CD4-positive, alpha-beta T cell (primary cell): ENCODE measurements at regions not wholly inside any gene's neighbourhood (a gene's known extent, or its start where the extent isn't known, plus 50 kb on each side); places are given as distances from the start of the nearest gene placed in this dataset.

ENCODE experiments used
- ATAC-seq: fragments of 200-7000 bp; cut with Tn5 transposase; one replicate; pipeline ENCODE4 v1.10.0; 2022; ENCODE audit warnings: mild to moderate bottlenecking; ENCODE audit not compliant: poor library complexity
- CTCF ChIA-PET: fragments of 350-600 bp; sonication (Branson Sonifier 250); formaldehyde crosslinking; loops from one replicate; lab custom pipeline; 2021; ENCODE audit warnings: antibody characterized with exemption, inconsistent platforms; lab: Charles Lee
- POLR2A ChIA-PET: fragments of 350-600 bp; sonication (Branson Sonifier 250); formaldehyde crosslinking; loops from one replicate; lab custom pipeline; 2021; ENCODE audit warnings: antibody characterized with exemption, inconsistent platforms; lab: Charles Lee
- DNase-seq, 14 experiments: peaks; one replicate each; pipeline ENCODE4 v3.0.0-alpha.2; 2013 to 2020; ENCODE audit warnings: mixed read lengths in 2 of 14
- H3K27ac ChIP-seq, 2 donors: one replicate each; pipeline versions ENCODE4 v1.5.1 to v1.7.0; 2013; ENCODE audit warnings: low read length in 2 of 2, low read depth in 1 of 2, mild to moderate bottlenecking in 1 of 2
- H3K27me3 ChIP-seq, 2 experiments: 1 replicate in 1 of 2; 2 replicates in 1 of 2; pipeline versions ENCODE4 v1.6.1 to v1.7.0; 2013; ENCODE audit warnings: low read length in 2 of 2, control low read depth in 1 of 2, mild to moderate bottlenecking in 1 of 2, moderate library complexity in 1 of 2; ENCODE audit not compliant: insufficient read depth in 2 of 2, control insufficient read depth in 1 of 2
- H3K36me3 ChIP-seq: one replicate; pipeline ENCODE4 v1.6.1; 2013; ENCODE audit warnings: low read length, control low read depth; ENCODE audit not compliant: insufficient read depth
- H3K4me1 ChIP-seq: one replicate; pipeline ENCODE4 v1.6.1; 2013; ENCODE audit warnings: low read length, control low read depth; ENCODE audit not compliant: insufficient read depth
- H3K4me3 ChIP-seq: one replicate; pipeline ENCODE4 v1.5.1; 2013; ENCODE audit warnings: mild to moderate bottlenecking, low read length, moderate library complexity
- H3K9me3 ChIP-seq, 2 experiments: 1 replicate in 1 of 2; 2 replicates in 1 of 2; pipeline versions ENCODE4 v1.6.1 to v1.7.0; 2013; ENCODE audit warnings: low read length in 2 of 2, mild to moderate bottlenecking in 2 of 2, control low read depth in 1 of 2, moderate library complexity in 1 of 2; ENCODE audit not compliant: control insufficient read depth in 1 of 2, insufficient read depth in 1 of 2
- H3K27ac Mint-ChIP-seq: one replicate; pipeline ENCODE4 v1.8.0; 2020; ENCODE audit warnings: mixed read lengths
- H3K27me3 Mint-ChIP-seq: one replicate; pipeline ENCODE4 v1.8.0; 2021; ENCODE audit warnings: mixed read lengths
- H3K36me3 Mint-ChIP-seq: one replicate; pipeline ENCODE4 v1.8.0; 2021; ENCODE audit warnings: low read depth, mixed read lengths
- H3K4me1 Mint-ChIP-seq: one replicate; pipeline ENCODE4 v1.8.0; 2021; ENCODE audit warnings: low read depth, mixed read lengths
- H3K4me3 Mint-ChIP-seq: one replicate; pipeline ENCODE4 v1.8.0; 2020; ENCODE audit warnings: mild to moderate bottlenecking, mixed read lengths
- H3K9me3 Mint-ChIP-seq: one replicate; pipeline ENCODE4 v1.8.0; 2020; ENCODE audit warnings: mixed read lengths
- CTCF ChIP-seq: fragments of 200-600 bp; IDR thresholded peaks from one replicate; pipeline ENCODE4 v1.8.0; 2022; ENCODE audit warnings: antibody characterized with exemption, mild to moderate bottlenecking
- intact Hi-C, 2 experiments: fragments of 100-400 bp; cut with DNase I in 1 of 2; cut with micrococcal nuclease in 1 of 2; formaldehyde crosslinking; loops; one replicate each; pipeline versions ENCODE4 v1.15.1 to v1.9.0; 2023 to 2025; cut with DNase I, micrococcal nuclease

- Histone ChIP-seq H3K27ac (no peak overlapping the region), H3K36me3 (no peaks in the 10 kb centered on the region), H3K27me3 (no peaks in the 10 kb centered on the region), H3K9me3 (no peaks in the 10 kb centered on the region), H3K4me1 (no peaks in the 10 kb centered on the region), H3K4me3 (no peak overlapping the region)
- no peak overlapping the region for H3K27ac Mint-ChIP-seq
- CTCF ChIA-PET: no interaction called here
- POLR2A ChIA-PET: no interaction called here
- ATAC-seq (no peak), DNase-seq (no peak)
- no peak for TF ChIP-seq CTCF
- no peaks in the 10 kb centered on the region for H3K27me3 Mint-ChIP-seq
- intact Hi-C loops: no loop called here
- peaks cover 6% of the 10 kb centered on the region for H3K9me3 Mint-ChIP-seq
- no peaks in the 10 kb centered on the region for H3K4me1 Mint-ChIP-seq
- no peak overlapping the region for H3K4me3 Mint-ChIP-seq
- H3K36me3 Mint-ChIP-seq: no peaks in the 10 kb centered on the region
Measured at GRCh38 chr3:26437678-26438077, 184.9 kb upstream of the LRRC3B start.

GRCh38 chr3:26438325-26438940 lies 184.1 kb upstream of the LRRC3B start:
- DNase-seq (no peak), ATAC-seq (no peak)
- Mint-ChIP-seq H3K36me3 (no peaks in the 10 kb centered on the region), H3K27ac (no peak overlapping the region), H3K4me1 (no peaks in the 10 kb centered on the region), H3K9me3 (peaks cover 7% of the 10 kb centered on the region), H3K27me3 (no peaks in the 10 kb centered on the region), H3K4me3 (no peak overlapping the region)
- ChIA-PET CTCF (no interaction called here), POLR2A (no interaction called here)
- no peaks in the 10 kb centered on the region for H3K27me3 ChIP-seq
- H3K27ac ChIP-seq: no peak overlapping the region
- H3K4me3 ChIP-seq: no peak overlapping the region
- no peaks in the 10 kb centered on the region for H3K4me1 ChIP-seq
- H3K36me3 ChIP-seq: no peaks in the 10 kb centered on the region
- no peak for TF ChIP-seq CTCF
- H3K9me3 ChIP-seq: no peaks in the 10 kb centered on the region
- intact Hi-C loops: no loop called here

- Histone ChIP-seq H3K36me3 (no peaks in the 10 kb centered on the region), H3K27ac (no peak overlapping the region), H3K4me1 (no peaks in the 10 kb centered on the region), H3K4me3 (no peak overlapping the region), H3K9me3 (no peaks in the 10 kb centered on the region), H3K27me3 (no peaks in the 10 kb centered on the region)
- POLR2A ChIA-PET: no interaction called here
- ATAC-seq (no peak), DNase-seq (no peak)
- TF ChIP-seq CTCF: no peak
- Mint-ChIP-seq H3K36me3 (no peaks in the 10 kb centered on the region), H3K27ac (no peak overlapping the region), H3K9me3 (peaks cover 7% of the 10 kb centered on the region), H3K4me3 (no peak overlapping the region), H3K27me3 (no peaks in the 10 kb centered on the region), H3K4me1 (no peaks in the 10 kb centered on the region)
- intact Hi-C loops: no loop called here
- CTCF ChIA-PET: no interaction called here
Measured at GRCh38 chr3:26438981-26439884, 183.3 kb upstream of the LRRC3B start.
